Neural progenitor cell (in vitro differentiated cells): ENCODE measurements at regions not wholly inside any gene's neighbourhood (a gene's known extent, or its start where the extent isn't known, plus 50 kb on each side); places are given as distances from the start of the nearest gene placed in this dataset.

Experiments used
- EZH2 ChIP-seq: fragments of 200-600 bp; sonication (generic); IDR thresholded peaks from 2 replicates; pipeline ENCODE4 v1.6.1; 2017; ENCODE audit warnings: antibody characterized with exemption, mild to moderate bottlenecking, moderate library complexity
- TF ChIP-seq, protein P1 (sequence below): fragments of 200-600 bp; sonication (generic); IDR thresholded peaks from 2 replicates; pipeline ENCODE4 v1.5.1; 2017; ENCODE audit warnings: antibody characterized with exemption, mild to moderate bottlenecking

DNA sequence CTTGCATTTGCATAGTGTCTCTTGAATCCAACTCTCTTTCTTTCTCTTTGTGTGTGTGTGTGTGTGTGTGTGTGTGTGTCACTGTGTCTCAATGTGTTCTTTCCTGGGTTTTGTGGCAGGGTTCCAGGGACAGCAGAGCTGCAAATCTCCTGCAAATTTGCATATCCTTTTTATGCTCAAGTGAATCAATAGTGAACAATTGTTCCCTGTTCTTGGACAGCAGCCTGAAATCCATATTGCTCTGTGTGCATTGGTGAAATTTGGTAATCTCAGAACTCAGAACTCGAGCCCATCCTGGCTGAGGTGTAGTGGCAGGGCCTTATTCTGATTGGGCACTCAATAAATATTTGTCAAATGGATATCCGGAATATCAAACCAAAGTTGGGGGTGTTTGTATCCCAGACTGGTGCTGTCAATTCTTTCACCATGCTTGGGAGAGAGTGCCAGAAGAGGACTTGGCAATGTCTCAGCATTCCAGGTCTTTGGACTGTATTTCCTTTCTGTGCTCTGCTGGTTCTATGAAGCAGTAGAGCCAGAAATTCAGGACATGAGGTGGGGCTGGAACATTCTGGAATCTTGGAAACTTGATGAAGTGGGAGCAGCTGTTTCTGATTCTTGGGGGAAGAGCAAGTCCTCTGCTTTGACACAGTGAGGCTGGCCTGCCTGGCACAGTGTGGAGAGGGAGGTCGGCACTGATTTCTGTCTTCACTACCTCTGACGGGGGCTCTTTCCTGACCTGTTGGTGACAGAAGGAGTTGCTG, 380.6 kb upstream of the C2CD4B start:
- no peak for TF ChIP-seq EZH2
- TF ChIP-seq, protein P1, sequence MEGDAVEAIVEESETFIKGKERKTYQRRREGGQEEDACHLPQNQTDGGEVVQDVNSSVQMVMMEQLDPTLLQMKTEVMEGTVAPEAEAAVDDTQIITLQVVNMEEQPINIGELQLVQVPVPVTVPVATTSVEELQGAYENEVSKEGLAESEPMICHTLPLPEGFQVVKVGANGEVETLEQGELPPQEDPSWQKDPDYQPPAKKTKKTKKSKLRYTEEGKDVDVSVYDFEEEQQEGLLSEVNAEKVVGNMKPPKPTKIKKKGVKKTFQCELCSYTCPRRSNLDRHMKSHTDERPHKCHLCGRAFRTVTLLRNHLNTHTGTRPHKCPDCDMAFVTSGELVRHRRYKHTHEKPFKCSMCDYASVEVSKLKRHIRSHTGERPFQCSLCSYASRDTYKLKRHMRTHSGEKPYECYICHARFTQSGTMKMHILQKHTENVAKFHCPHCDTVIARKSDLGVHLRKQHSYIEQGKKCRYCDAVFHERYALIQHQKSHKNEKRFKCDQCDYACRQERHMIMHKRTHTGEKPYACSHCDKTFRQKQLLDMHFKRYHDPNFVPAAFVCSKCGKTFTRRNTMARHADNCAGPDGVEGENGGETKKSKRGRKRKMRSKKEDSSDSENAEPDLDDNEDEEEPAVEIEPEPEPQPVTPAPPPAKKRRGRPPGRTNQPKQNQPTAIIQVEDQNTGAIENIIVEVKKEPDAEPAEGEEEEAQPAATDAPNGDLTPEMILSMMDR: no peak
